ENCODE measurements at regions not wholly inside any gene's neighbourhood (a gene's known extent, or its start where the extent isn't known, plus 50 kb on each side); places are given as distances from the start of the nearest gene placed in this dataset.

- no peak for DNase-seq (ENCODE audit: low spot score)
These were observed 109.1 kb downstream of the LMO4 start for GRCh38 chr1:87437663-87438295.

- no peak for DNase-seq (ENCODE audit: low spot score)
These were observed 111.1 kb downstream of the LMO4 start for GRCh38 chr1:87439821-87440220.

GRCh38 chr1:87449348-87449963 is 120.8 kb downstream of the LMO4 start:
- DNase-seq (ENCODE audit: low spot score): no peak

GRCh38 chr1:87450136-87450535 is 121.5 kb downstream of the LMO4 start:
- DNase-seq (ENCODE audit: low spot score): no peak

- no peak for DNase-seq (ENCODE audit: low spot score)
These were observed 122.0 kb downstream of the LMO4 start for GRCh38 chr1:87450615-87451209.

- no peak for DNase-seq (ENCODE audit: low spot score)
These were observed 122.7 kb downstream of the LMO4 start for GRCh38 chr1:87451229-87451920.

- no peak for DNase-seq (ENCODE audit: low spot score)
These were observed 124.0 kb downstream of the LMO4 start for GRCh38 chr1:87452648-87453047.

- DNase-seq (ENCODE audit: low spot score): no peak
These were observed 128.7 kb downstream of the LMO4 start for GRCh38 chr1:87457408-87457807.

GRCh38 chr1:87462894-87463293 is 134.2 kb downstream of the LMO4 start:
- no peak for DNase-seq (ENCODE audit: low spot score)

GRCh38 chr1:87464022-87464490 is 135.4 kb downstream of the LMO4 start:
- no peak for DNase-seq (ENCODE audit: low spot score)

GRCh38 chr1:87466621-87467020 is 137.9 kb downstream of the LMO4 start:
- no peak for DNase-seq (ENCODE audit: low spot score)

- DNase-seq (ENCODE audit: low spot score): no peak
These were observed 144.0 kb downstream of the LMO4 start for GRCh38 chr1:87472716-87473115.

- no peak for DNase-seq (ENCODE audit: low spot score)
These were observed 144.6 kb downstream of the LMO4 start for GRCh38 chr1:87473203-87473661.

- peak; percentile 61 for DNase-seq (ENCODE audit: low spot score)
These were observed 145.4 kb downstream of the LMO4 start for GRCh38 chr1:87474098-87474497.

GRCh38 chr1:87478231-87478630 is 149.6 kb downstream of the LMO4 start:
- DNase-seq (ENCODE audit: low spot score): peak; percentile 24

- no peak for DNase-seq (ENCODE audit: low spot score)
These were observed 166.5 kb downstream of the LMO4 start for GRCh38 chr1:87495147-87495546.

GRCh38 chr1:87495870-87496269 is 167.2 kb downstream of the LMO4 start:
- no peak for DNase-seq (ENCODE audit: low spot score)

GRCh38 chr1:87497380-87498203 is 168.9 kb downstream of the LMO4 start:
- DNase-seq (ENCODE audit: low spot score): no peak

- no peak for DNase-seq (ENCODE audit: low spot score)
These were observed 173.1 kb downstream of the LMO4 start for GRCh38 chr1:87501738-87502137.

GRCh38 chr1:87505391-87505983 is 176.8 kb downstream of the LMO4 start:
- DNase-seq (ENCODE audit: low spot score): no peak

GRCh38 chr1:87506147-87506546 is 177.5 kb downstream of the LMO4 start:
- no peak for DNase-seq (ENCODE audit: low spot score)
